ENCODE measurements at regions not wholly inside any gene's neighbourhood (a gene's known extent, or its start where the extent isn't known, plus 50 kb on each side); places are given as distances from the start of the nearest gene placed in this dataset.
A peak's percentile ranks its signal among the peaks of the same experiment; 100 is the strongest.

DNA sequence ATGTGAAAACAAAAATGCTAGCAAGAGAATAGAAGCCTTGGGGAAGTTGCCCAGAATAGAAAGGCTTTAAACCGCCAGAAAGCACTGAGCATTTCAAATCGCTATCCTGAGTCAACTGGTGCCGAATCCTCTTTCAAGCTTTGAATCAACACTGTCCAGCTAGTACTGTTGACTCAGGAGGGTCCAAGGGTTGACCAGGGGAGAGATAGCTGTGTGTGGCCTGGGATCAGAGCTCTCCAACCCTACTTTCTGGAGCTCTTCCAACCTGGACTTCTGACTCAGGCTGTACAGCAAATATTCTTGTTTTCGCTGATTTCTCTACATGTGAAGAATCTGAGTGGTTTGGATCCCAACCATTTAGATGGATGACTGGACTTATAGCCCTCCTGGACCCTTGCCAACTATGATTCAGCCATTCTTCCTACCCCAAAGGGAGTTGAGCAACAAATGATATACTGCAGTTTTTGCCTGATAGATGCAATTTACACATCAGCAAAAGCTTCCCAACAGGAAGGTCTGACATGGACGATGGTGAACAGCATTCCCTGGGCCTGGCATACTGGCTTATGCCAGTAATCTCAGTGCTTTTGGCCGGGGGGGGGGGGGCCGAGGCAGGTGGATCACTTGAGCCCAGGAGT is 154.0 kb upstream of the SDK2 start (continued):
- TF ChIP-seq MAF1 (CRISPR knock-in tag; IDR thresholded peaks at IDR 0.05; ENCODE audit: borderline replicate concordance), result no peak
- TF ChIP-seq EHMT2 (IDR thresholded peaks at IDR 0.05; ENCODE audit: borderline replicate concordance, low read depth, low read length), result peak; percentile 96; the same call in 1 of the 2 replicates
- TF ChIP-seq, protein P1, sequence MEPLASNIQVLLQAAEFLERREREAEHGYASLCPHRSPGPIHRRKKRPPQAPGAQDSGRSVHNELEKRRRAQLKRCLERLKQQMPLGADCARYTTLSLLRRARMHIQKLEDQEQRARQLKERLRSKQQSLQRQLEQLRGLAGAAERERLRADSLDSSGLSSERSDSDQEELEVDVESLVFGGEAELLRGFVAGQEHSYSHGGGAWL (CRISPR knock-in tag; IDR thresholded peaks at IDR 0.05), result no peak
- no peak for TF ChIP-seq ZNF207 (IDR thresholded peaks at IDR 0.05; ENCODE audit: borderline replicate concordance)
- no peak for TF ChIP-seq ZNF576 (CRISPR knock-in tag; IDR thresholded peaks at IDR 0.05)
- TF ChIP-seq ZNF552 (CRISPR knock-in tag; IDR thresholded peaks at IDR 0.05; ENCODE audit: borderline replicate concordance), result no peak; the same call in 1 of the 2 replicates
- TF ChIP-seq, protein P2, sequence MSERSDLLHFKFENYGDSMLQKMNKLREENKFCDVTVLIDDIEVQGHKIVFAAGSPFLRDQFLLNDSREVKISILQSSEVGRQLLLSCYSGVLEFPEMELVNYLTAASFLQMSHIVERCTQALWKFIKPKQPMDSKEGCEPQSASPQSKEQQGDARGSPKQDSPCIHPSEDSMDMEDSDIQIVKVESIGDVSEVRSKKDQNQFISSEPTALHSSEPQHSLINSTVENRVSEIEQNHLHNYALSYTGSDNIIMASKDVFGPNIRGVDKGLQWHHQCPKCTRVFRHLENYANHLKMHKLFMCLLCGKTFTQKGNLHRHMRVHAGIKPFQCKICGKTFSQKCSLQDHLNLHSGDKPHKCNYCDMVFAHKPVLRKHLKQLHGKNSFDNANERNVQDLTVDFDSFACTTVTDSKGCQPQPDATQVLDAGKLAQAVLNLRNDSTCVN (CRISPR knock-in tag; IDR thresholded peaks at IDR 0.05; ENCODE audit: borderline replicate concordance), result peak; percentile 97
- TF ChIP-seq, protein P3, sequence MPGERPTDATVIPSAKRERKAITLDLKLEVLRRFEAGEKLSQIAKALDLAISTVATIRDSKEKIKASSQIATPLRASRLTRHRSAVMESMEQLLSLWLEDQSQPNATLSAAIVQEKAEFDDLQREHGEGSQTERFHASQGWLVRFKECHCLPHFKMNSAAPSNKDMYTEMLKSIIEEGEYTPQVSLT (CRISPR knock-in tag; IDR thresholded peaks at IDR 0.05; ENCODE audit: borderline replicate concordance, low read depth), result no peak
- TF ChIP-seq REXO4 (CRISPR knock-in tag; IDR thresholded peaks at IDR 0.05; ENCODE audit: borderline replicate concordance), result no peak
- TF ChIP-seq TRIM24 (CRISPR knock-in tag; IDR thresholded peaks at IDR 0.05), result no peak
- TF ChIP-seq ZNF746 (CRISPR knock-in tag; IDR thresholded peaks at IDR 0.05), result no peak; the same call in 1 of the 2 replicates
- 0 out of 2 replicates have a peak, but pooled peaks have one; percentile 48 for TF ChIP-seq ATF7-NPFF (CRISPR knock-in tag; IDR thresholded peaks at IDR 0.05; ENCODE audit: low read depth)
- TF ChIP-seq ZNF720 (CRISPR knock-in tag; IDR thresholded peaks at IDR 0.05), result no peak
- no peak for TF ChIP-seq DNMT3B (CRISPR knock-in tag; conservative IDR thresholded peaks at IDR 0.05)
- peak; percentile 97 for TF ChIP-seq JUN (CRISPR knock-in tag; IDR thresholded peaks at IDR 0.05)
- TF ChIP-seq GATAD2A (CRISPR knock-in tag; IDR thresholded peaks at IDR 0.05), result peak; percentile 99
- TF ChIP-seq ATF1 (CRISPR knock-in tag; IDR thresholded peaks at IDR 0.05), result no peak
- TF ChIP-seq, protein P4, sequence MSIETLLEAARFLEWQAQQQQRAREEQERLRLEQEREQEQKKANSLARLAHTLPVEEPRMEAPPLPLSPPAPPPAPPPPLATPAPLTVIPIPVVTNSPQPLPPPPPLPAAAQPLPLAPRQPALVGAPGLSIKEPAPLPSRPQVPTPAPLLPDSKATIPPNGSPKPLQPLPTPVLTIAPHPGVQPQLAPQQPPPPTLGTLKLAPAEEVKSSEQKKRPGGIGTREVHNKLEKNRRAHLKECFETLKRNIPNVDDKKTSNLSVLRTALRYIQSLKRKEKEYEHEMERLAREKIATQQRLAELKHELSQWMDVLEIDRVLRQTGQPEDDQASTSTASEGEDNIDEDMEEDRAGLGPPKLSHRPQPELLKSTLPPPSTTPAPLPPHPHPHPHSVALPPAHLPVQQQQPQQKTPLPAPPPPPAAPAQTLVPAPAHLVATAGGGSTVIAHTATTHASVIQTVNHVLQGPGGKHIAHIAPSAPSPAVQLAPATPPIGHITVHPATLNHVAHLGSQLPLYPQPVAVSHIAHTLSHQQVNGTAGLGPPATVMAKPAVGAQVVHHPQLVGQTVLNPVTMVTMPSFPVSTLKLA (IDR thresholded peaks at IDR 0.05), result no peak
- peak; percentile 86 for TF ChIP-seq RARA (CRISPR knock-in tag; IDR thresholded peaks at IDR 0.05)
- TF ChIP-seq NAIF1 (CRISPR knock-in tag; IDR thresholded peaks at IDR 0.05; ENCODE audit: borderline replicate concordance), result no peak; the same call in 1 of the 2 replicates
- TF ChIP-seq, protein P5, sequence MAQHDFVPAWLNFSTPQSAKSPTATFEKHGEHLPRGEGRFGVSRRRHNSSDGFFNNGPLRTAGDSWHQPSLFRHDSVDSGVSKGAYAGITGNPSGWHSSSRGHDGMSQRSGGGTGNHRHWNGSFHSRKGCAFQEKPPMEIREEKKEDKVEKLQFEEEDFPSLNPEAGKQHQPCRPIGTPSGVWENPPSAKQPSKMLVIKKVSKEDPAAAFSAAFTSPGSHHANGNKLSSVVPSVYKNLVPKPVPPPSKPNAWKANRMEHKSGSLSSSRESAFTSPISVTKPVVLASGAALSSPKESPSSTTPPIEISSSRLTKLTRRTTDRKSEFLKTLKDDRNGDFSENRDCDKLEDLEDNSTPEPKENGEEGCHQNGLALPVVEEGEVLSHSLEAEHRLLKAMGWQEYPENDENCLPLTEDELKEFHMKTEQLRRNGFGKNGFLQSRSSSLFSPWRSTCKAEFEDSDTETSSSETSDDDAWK (CRISPR knock-in tag; IDR thresholded peaks at IDR 0.05), result no peak
- peak; percentile 54 for TF ChIP-seq ZFP1 (CRISPR knock-in tag; IDR thresholded peaks at IDR 0.05)
- TF ChIP-seq RXRA (CRISPR knock-in tag; IDR thresholded peaks at IDR 0.05), result peak; percentile 73; the same call in 1 of the 2 replicates
- TF ChIP-seq CBX1 (IDR thresholded peaks at IDR 0.05; ENCODE audit: low read depth), result peak; percentile 17
- TF ChIP-seq ZNF12 (CRISPR knock-in tag; IDR thresholded peaks at IDR 0.05), result peak; percentile 38; the same call in 1 of the 2 replicates

Measured in HepG2 (cell line).